ENCODE measurements at regions not wholly inside any gene's neighbourhood (a gene's known extent, or its start where the extent isn't known, plus 50 kb on each side); places are given as distances from the start of the nearest gene placed in this dataset.
A peak's percentile ranks its signal among the peaks of the same experiment; 100 is the strongest.

DNA sequence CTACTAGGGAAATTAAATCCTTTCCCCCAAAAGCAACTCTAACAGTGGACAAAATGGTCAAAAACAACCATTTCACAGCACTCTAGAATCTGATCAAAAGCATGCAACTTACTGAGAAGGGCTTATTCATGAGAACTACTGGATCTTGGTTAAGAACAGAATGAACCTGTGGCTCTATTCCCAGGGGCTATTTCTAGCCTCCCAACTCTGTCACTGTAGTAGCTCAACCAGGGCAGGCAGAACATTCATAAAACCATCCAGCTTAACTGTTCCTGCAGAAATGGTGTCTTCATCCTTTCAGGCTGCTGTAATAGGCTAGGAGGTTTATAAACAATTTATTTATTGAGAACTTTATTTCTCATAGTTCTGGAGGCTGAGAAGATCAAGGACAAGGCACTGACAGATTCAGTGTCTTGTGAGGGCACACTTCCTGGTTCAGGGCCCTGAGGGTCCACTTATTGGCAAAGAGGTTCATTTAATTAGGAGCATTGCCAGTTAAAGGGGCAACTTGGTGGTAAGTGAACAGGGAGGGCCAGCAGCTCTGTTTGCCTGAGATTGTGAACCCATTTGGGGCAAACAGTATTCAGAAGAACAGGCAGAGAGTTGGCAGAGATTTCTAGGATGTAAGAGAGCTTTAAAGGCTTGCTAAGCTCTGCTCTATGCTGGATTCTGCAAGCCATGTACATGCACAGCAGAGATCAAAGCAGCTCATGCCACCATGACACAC, 238.5 kb upstream of the FBXL7 start:
- DNase-seq (ENCODE audit: low read depth), result no peak

GRCh38 chr5:15260356-15261268, 239.4 kb upstream of the FBXL7 start:
- no peak for DNase-seq (ENCODE audit: low read depth)

DNA sequence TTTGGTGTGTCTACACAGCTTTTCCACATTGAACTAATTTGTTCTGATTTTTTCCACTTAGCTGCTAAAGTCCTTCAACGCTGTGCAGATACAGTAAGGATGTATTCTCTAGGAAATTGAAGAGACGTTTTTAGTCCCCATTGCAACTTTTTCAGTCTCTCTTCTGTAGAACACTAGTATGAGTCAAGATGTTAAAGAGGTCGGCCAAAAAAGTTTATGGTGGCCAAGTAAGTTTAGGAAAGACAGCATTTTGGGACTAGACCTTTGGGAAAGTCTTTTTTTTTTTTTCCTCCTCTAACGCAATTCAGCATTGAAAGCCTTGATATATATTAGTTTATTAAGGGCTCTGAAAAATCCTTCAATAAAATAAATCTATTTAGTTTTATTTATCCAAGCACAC, 243.5 kb upstream of the FBXL7 start:
- no peak for DNase-seq (ENCODE audit: low read depth)

DNA sequence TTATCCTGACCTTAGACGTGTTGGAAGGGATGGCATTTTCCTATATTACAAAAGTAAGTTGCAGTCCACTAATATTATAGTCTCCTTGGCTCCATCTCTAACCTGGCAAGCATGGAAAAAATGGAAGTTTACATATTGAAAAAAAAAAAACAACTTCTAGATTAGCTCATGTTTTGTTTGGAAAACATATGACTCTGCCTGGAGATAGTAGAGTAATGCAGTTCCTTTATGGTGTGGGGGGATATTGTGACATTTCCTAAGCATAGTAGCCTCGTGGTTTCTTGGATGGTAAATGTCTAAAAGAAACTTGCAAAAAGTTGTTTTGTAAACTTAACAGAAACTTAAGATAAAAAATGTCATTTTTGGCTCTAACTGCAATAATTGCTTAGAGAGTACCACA, 244.4 kb upstream of the FBXL7 start:
- no peak for DNase-seq (ENCODE audit: low read depth)

DNA sequence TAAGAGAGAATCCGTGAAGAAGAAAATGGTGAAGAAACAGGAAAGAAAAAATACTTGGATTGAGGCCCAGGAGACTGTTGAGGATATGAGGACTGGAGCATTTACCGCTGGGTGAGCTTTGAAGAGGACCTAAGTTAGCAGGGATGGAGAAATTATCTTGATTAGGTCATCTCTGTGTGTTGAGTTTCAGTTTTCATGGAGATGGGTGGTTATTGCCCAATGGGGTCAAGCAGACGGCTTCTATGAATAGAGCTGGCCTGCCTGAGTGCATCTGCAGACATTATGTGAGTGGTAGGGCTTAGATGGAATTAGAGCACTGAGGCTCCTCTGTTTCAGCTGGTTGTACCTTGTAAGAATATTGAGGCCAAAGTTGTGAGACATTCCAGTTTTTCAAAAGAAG, 245.4 kb upstream of the FBXL7 start:
- no peak for DNase-seq (ENCODE audit: low read depth)

DNA sequence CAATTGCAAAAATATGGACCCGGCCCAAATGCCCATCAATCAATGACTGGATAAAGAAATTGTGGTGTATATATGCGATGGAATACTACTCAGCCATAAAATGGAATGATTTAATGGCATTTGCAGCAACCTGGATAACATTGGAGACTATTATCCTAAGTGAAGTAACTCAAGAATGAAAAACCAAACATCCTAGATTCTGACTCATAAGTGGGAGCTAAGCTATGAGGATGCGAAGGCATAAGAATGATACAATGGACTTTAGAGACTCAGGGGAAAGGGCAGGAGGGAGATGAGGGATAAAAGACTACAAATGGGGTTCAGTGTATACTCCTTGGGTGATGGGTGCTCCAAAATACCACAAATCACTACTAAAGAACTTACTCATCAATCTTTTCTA, 247.6 kb upstream of the FBXL7 start:
- no peak for DNase-seq (ENCODE audit: low read depth)

DNA sequence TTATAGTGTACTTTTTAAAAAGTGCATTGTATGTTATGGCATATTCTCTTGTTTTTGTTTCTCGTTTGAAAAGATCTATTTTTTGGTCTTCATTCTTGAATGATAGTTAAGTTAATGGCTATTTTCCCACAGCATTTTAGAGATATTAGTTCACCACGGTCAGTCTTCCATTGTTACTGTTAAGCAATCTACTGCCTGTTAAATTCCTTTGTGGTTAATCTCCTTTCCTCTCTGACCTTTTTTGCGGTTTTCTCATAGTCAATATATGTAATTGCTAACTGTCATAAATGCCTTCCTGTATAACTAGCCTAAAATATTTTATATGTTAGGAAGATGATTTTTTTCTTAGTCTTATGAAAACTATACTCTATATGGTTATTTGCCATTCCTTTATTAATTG, 250.8 kb upstream of the FBXL7 start:
- peak; percentile 82 for DNase-seq (ENCODE audit: low read depth)

- DNase-seq (ENCODE audit: low read depth), result peak; percentile 69
Observed at GRCh38 chr5:15248731-15249130, 251.2 kb upstream of the FBXL7 start.

- DNase-seq (ENCODE audit: low read depth), result no peak
Observed at GRCh38 chr5:15245913-15246312, 254.1 kb upstream of the FBXL7 start.

DNA sequence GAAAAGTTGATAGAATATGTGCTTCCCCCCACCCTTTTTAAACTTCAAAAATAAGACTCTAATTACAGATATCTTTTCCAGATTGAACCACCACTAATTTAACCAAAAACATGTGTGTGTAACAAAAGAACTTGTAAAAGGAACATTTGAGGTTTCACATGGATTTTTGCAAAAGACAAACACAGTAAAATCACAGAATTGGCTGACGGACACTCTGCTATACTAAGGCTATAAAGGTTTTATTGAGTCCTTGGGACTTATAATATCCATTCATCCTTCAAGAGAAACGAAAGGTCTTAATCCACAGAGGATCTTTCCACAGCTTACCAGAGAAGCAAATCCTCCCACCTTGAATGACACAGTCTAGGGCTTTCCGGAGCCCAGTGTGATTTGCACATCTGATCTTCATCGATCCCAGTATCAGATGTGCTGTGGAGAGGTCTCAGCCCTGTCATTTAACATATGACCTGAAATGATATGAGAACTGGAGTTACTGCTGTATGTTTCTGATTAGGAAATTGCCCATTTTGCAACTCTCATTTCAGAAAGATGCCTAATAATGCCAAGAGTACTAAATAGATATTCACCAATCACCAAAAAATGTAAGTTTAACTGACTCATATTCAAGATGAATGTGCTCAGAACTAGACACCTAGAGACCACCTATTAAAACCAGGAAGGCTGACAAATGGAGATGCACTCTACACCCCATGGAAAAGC, 256.5 kb upstream of the FBXL7 start:
- no peak for DNase-seq (ENCODE audit: low read depth)

- DNase-seq (ENCODE audit: low read depth), result no peak
Observed at GRCh38 chr5:15241216-15241821, 258.7 kb upstream of the FBXL7 start.

- no peak for DNase-seq (ENCODE audit: low read depth)
Observed at GRCh38 chr5:15238006-15238405, 262.0 kb upstream of the FBXL7 start.

DNA sequence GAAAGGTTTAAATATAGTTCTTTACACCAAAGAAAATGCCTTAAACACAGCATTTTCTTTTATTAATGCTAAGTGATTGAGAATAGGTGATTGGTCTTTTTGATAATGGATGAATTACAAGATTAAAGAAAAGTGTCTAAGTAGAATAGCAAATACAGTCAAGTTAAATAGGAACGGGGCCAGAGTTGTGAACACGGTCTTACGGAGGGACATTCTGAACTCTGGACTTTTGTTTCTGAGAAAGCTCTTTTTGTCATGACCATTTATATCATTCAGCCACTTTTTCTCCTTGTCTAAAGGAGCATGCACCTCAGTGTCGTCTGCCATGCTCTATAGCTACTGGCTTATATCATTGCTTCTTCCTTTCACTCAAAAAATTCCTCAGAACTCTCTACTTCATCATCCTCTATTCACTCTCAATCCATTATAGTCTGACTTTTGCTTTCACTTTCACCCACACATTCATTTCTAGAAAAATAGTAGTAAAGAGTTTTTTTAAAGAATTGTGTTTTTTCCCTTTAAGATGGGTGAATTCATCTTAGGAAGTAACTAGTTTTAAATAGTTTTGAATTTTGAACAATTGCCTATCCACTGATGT, 263.0 kb upstream of the FBXL7 start:
- DNase-seq (ENCODE audit: low read depth), result no peak

DNA sequence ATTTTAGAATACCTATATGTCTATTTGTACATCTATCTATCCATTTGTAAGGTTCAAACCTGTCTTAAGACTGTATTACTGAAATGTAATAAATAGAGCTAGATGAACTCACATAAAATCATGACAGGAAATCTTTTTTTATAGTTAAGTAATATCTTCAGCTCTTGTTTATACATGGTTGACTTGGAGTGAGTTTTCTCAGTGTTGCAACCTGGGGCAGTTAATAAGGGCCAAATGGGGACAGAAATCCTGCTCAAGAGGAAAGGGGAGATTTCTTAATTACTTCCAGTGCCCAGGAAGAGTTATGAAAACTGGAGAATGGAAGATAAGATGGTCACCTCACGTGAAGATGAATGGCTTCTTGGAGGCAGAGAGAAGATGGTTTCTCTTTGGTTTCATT, 265.1 kb upstream of the FBXL7 start:
- peak; percentile 19 for DNase-seq (ENCODE audit: low read depth)

- peak; percentile 54 for DNase-seq (ENCODE audit: low read depth)
Observed at GRCh38 chr5:15234366-15234765, 265.6 kb upstream of the FBXL7 start.

- DNase-seq (ENCODE audit: low read depth), result no peak
Observed at GRCh38 chr5:15233566-15233965, 266.4 kb upstream of the FBXL7 start.

DNA sequence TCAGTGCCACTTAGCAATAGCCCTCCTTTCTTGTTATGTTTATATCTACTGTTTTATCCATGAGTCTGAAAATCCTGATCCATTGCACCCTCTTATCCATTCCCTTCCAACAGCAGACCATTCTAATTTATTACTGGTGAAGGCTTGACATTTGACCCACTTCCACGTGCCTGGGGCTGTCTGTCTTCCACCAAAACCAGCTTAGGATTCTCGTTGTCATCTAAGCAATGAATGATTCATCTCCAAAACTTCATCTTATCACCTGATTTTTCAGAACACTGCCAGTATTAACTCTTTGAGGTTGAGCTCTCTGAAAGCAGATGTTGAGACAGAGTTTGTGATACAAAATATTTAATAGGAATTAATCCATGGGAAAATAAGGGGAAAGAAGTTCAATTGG, 277.8 kb upstream of the FBXL7 start:
- DNase-seq (ENCODE audit: low read depth), result no peak

GRCh38 chr5:15220642-15221173, 279.3 kb upstream of the FBXL7 start:
- DNase-seq (ENCODE audit: low read depth), result no peak

- DNase-seq (ENCODE audit: low read depth), result no peak
Observed at GRCh38 chr5:15215056-15215455, 284.9 kb upstream of the FBXL7 start.

DNA sequence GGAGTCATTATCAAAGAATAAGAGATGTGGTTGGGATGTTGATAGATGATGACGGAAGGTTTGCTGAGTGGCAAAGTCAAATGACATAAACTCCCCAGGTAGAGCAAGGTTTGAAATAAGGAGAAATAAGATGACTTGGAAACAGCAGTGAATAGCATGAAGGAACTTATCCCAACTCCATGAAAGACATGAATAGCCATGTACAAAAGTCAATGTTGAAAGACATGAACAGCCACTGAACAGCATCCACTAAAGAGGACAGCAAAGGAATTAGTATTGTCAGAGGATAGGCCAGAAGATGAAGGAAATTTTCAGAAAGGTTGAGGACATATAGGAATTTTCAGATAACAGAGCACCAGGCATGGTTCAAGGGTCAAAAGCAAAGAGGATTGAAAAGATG, 286.0 kb upstream of the FBXL7 start:
- no peak for DNase-seq (ENCODE audit: low read depth)

- no peak for DNase-seq (ENCODE audit: low read depth)
Observed at GRCh38 chr5:15209053-15209762, 290.8 kb upstream of the FBXL7 start.

Data from renal cortical epithelial cell (primary cell).